Tibial nerve (tissue), 4 donors: ENCODE measurements at regions not wholly inside any gene's neighbourhood (a gene's known extent, or its start where the extent isn't known, plus 50 kb on each side); places are given as distances from the start of the nearest gene placed in this dataset.

ENCODE experiments used
- DNase-seq, 2 donors: peaks; one replicate each; pipeline ENCODE4 v3.0.0-alpha.2; 2019; ENCODE audit warnings: low spot score in 2 of 2
- H3K27ac ChIP-seq, 4 donors: fragments of 200-600 bp; sonication (generic) in 3 of 4; one replicate each; pipeline ENCODE4 v1.5.1; 2017 to 2019; ENCODE audit warnings: mild to moderate bottlenecking in 1 of 4
- H3K27me3 ChIP-seq, 2 donors: fragments of 200-600 bp; sonication (generic) in 1 of 2; one replicate each; pipeline versions ENCODE4 v1.5.1 to v1.6.0; 2017 to 2019
- H3K36me3 ChIP-seq, 3 donors: fragments of 200-600 bp; sonication (generic); one replicate each; pipeline ENCODE4 v1.5.1; 2018 to 2019
- H3K4me1 ChIP-seq, 4 donors: fragments of 200-600 bp; sonication (generic) in 3 of 4; one replicate each; pipeline ENCODE4 v1.5.1; 2017 to 2019
- H3K4me3 ChIP-seq, 4 donors: fragments of 200-600 bp; sonication (generic) in 3 of 4; one replicate each; pipeline ENCODE4 v1.5.1; 2017 to 2019; ENCODE audit warnings: mild to moderate bottlenecking in 1 of 4, moderate library complexity in 1 of 4
- H3K9me3 ChIP-seq, 4 donors: fragments of 200-600 bp; sonication (generic) in 3 of 4; one replicate each; pipeline ENCODE4 v1.5.1; 2017 to 2019
- CTCF ChIP-seq, 5 experiments: fragments of 200-600 bp in 3 of 5; fragments of 450-650 bp in 2 of 5; sonication (generic) in 3 of 5; IDR thresholded peaks; one replicate each; pipeline ENCODE4 v1.5.1; 2016 to 2019; ENCODE audit warnings: antibody characterized with exemption in 5 of 5, mild to moderate bottlenecking in 3 of 5, moderate library complexity in 2 of 5
- EP300 ChIP-seq, 2 donors: sonication (generic); formaldehyde crosslinking; IDR thresholded peaks; one replicate each; pipeline ENCODE4 v1.6.1; 2017; ENCODE audit warnings: antibody characterized with exemption in 2 of 2, mild to moderate bottlenecking in 1 of 2
- POLR2A ChIP-seq, 2 donors: fragments of 450-650 bp; IDR thresholded peaks; one replicate each; pipeline ENCODE4 v1.6.1; 2017; ENCODE audit warnings: antibody characterized with exemption in 2 of 2, mild to moderate bottlenecking in 2 of 2, moderate library complexity in 2 of 2
- WGBS, 2 donors: methylation state at CpG; one replicate each; pipeline ENCODE4 v1.1.5; 2018; 5-methylcytosine and 5-hydroxymethylcytosine counted together

DNA sequence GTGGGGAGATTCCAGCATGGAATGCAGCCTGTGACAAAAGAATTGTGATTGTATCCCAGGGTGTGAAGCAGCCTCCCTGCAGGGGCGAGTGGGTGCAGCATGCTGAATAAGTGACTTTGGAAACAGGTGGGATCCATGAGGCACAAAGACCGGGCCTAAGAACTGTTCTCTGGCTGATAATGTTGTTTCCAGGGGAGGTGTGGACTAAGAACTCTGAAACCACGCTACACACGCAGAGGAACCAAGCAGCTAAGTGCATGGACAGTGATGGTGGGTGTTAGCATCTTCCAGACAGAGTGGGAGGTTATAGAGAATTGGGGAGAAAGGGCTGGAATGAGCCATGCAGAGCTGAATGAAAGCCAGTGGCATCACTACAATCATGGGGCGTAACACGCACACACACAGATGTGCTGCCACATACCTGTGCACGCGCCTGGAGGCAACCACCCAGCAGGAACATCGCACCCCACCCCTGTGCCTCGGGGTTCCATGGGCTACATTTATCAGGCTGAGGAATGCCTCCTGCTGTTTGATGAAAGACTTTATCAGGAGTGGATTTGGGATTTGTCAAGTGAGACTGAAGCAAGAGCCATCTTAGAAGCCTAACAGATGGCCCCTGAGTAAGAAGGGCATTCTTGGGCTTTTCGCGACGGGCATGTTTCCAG lies 424.5 kb upstream of the SALL3 start:
- Histone ChIP-seq H3K4me1 (no peaks in the 10 kb centered on the region), H3K4me3 (no peak overlapping the region), H3K27ac (no peak overlapping the region), H3K9me3 (peaks cover 0 to 25% (median 2%) of the 10 kb centered on the region in 4 donors), H3K27me3 (no peaks in the 10 kb centered on the region), H3K36me3 (no peaks in the 10 kb centered on the region)
- no peak for DNase-seq
- TF ChIP-seq POLR2A (IDR thresholded peaks at IDR 0.05) (no peak), EP300 (IDR thresholded peaks at IDR 0.05) (no peak), CTCF (IDR thresholded peaks at IDR 0.05) (no peak)
- 86% methylated on average over 13 of the region's 13 CpGs for WGBS, 2 donors

DNA sequence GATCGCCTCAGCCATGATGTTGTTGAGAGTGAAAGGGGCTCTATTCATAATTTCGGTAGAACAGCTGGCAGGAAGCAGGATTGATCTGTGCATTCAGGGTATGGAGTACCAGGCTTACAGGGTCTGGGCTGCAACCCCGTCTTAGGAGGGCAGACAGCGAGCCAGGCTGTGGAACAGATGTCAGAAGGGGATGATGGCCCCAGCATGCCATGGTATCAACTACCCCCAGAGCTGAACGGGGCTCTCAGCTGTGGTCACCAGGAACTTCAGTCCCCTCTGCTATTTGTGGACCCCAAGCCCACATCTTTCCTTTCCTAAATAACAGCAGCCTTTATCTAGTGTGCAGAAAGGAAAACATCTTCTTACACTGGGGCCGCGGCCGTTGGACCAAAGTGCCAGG lies 422.2 kb upstream of the SALL3 start:
- no peak for DNase-seq
- Histone ChIP-seq H3K36me3 (no peaks in the 10 kb centered on the region), H3K4me3 (no peak overlapping the region), H3K9me3 (peaks cover 0 to 25% (median 2%) of the 10 kb centered on the region in 4 donors), H3K27ac (no peak overlapping the region), H3K4me1 (peaks cover 0 to 11% (median 0%) of the 10 kb centered on the region in 4 donors), H3K27me3 (no peaks in the 10 kb centered on the region)
- TF ChIP-seq POLR2A (IDR thresholded peaks at IDR 0.05) (no peak), CTCF (IDR thresholded peaks at IDR 0.05) (no peak), EP300 (IDR thresholded peaks at IDR 0.05) (no peak)
- WGBS, 2 donors, result 84 to 93% methylated on average over 8 of the region's 8 CpGs

- Histone ChIP-seq H3K4me3 (no peak overlapping the region), H3K4me1 (peaks cover 0 to 11% (median 0%) of the 10 kb centered on the region in 4 donors), H3K27ac (no peak overlapping the region), H3K36me3 (no peaks in the 10 kb centered on the region), H3K27me3 (no peaks in the 10 kb centered on the region), H3K9me3 (peaks cover 0 to 25% (median 2%) of the 10 kb centered on the region in 4 donors)
- TF ChIP-seq CTCF (IDR thresholded peaks at IDR 0.05) (no peak), EP300 (IDR thresholded peaks at IDR 0.05) (no peak), POLR2A (IDR thresholded peaks at IDR 0.05) (no peak)
- no peak for DNase-seq
- 83 to 86% methylated on average over 23 of the region's 23 CpGs for WGBS, 2 donors
These were observed 421.4 kb upstream of the SALL3 start for GRCh38 chr18:78558101-78558810.

- H3K27me3 ChIP-seq, result no peaks in the 10 kb centered on the region
- 72 to 74% methylated on average over 17 to 19 of the region's 19 CpGs for WGBS, 2 donors
- H3K4me1 ChIP-seq, result peaks cover 0 to 11% (median 0%) of the 10 kb centered on the region in 4 donors
- no peak overlapping the region for H3K4me3 ChIP-seq
- TF ChIP-seq CTCF (IDR thresholded peaks at IDR 0.05) (no peak), POLR2A (IDR thresholded peaks at IDR 0.05) (no peak), EP300 (IDR thresholded peaks at IDR 0.05) (no peak)
- no peak overlapping the region for H3K27ac ChIP-seq
- peaks cover 0 to 22% (median 2%) of the 10 kb centered on the region in 4 donors for H3K9me3 ChIP-seq
- no peaks in the 10 kb centered on the region for H3K36me3 ChIP-seq
- DNase-seq, result no peak
These were observed 420.7 kb upstream of the SALL3 start for GRCh38 chr18:78558948-78559347.

- DNase-seq, result no peak
- Histone ChIP-seq H3K36me3 (no peaks in the 10 kb centered on the region), H3K4me1 (peaks cover 0 to 11% (median 0%) of the 10 kb centered on the region in 4 donors), H3K27me3 (no peaks in the 10 kb centered on the region), H3K27ac (no peak overlapping the region), H3K4me3 (no peak overlapping the region), H3K9me3 (peaks cover 0 to 16% (median 0%) of the 10 kb centered on the region in 4 donors)
- 87 to 100% methylated on average over 3 to 9 of the region's 9 CpGs for whole genome bisulfite sequencing, 2 donors
- TF ChIP-seq CTCF (IDR thresholded peaks at IDR 0.05) (no peak), EP300 (IDR thresholded peaks at IDR 0.05) (no peak), POLR2A (IDR thresholded peaks at IDR 0.05) (no peak)
These were observed 420.0 kb upstream of the SALL3 start for GRCh38 chr18:78559584-78559983.
